NCI-H2081 (cell line): ENCODE measurements at regions not wholly inside any gene's neighbourhood (a gene's known extent, or its start where the extent isn't known, plus 50 kb on each side); places are given as distances from the start of the nearest gene placed in this dataset.

ENCODE experiments used
- DNase-seq, 2 experiments: peaks; one replicate each; lab custom pipeline; 2025; lab: John Stamatoyannopoulos, UW

- DNase-seq: no peak
Measured at GRCh38 chr10:3467052-3467951, 294.7 kb upstream of the PITRM1 start.

DNA sequence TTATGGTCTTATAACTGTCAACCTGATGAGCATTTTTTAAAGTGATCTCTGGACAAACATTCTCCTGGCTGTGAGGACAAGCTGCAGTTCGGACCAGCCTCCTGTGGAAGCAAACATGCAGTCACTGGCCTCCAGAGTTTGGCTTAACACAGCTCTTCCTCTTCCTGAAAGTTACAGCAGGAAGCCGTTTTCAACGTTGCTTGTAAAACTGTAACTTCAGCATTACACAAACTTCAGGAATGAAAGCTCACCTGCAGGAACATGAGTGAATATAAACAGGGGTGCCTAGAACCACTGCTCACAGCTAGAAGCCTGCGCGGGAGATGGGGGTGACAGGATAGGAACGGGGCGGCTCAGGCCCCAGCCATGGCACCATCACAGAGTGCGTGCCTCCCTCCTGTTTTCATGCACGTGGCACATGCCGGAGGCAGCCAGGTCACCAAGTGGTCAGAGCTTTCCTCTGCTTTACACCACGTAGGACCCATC is 292.9 kb upstream of the PITRM1 start:
- no peak for DNase-seq

DNA sequence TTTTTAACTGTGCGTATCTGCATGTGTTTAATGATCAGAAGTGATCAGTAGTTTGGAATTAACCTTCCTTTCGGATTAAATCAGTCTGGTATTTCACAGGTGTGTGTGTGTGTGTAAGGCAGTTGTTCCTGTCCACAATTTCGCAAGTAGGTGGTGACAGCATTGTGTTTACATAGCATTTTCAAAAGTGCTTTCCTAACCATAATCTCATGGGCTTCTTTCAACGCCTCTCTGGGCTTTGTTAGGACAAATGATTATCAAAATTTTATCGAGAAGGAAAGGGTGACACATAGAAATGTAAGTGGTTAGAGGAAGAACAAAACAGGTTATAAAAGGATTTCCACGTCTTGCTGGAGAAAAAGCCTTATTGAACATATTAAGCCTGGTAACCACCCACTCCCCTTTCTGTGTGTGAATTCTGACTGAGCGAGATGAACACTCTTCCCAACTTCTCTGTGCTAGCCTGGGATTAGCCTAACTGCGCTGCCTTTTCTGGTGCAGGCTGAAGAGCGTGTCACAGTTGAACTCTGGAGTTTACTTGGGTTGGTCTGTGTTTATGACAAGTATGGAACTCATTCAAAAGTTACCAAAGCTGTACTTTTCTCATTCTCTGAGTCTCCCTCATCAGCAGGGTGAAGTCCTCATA is 292.3 kb upstream of the PITRM1 start:
- peak in 1 of 2 experiments; percentile 21 for DNase-seq

GRCh38 chr10:3460420-3461128 is 288.0 kb upstream of the PITRM1 start:
- peak in 1 of 2 experiments; percentile 23 for DNase-seq

DNA sequence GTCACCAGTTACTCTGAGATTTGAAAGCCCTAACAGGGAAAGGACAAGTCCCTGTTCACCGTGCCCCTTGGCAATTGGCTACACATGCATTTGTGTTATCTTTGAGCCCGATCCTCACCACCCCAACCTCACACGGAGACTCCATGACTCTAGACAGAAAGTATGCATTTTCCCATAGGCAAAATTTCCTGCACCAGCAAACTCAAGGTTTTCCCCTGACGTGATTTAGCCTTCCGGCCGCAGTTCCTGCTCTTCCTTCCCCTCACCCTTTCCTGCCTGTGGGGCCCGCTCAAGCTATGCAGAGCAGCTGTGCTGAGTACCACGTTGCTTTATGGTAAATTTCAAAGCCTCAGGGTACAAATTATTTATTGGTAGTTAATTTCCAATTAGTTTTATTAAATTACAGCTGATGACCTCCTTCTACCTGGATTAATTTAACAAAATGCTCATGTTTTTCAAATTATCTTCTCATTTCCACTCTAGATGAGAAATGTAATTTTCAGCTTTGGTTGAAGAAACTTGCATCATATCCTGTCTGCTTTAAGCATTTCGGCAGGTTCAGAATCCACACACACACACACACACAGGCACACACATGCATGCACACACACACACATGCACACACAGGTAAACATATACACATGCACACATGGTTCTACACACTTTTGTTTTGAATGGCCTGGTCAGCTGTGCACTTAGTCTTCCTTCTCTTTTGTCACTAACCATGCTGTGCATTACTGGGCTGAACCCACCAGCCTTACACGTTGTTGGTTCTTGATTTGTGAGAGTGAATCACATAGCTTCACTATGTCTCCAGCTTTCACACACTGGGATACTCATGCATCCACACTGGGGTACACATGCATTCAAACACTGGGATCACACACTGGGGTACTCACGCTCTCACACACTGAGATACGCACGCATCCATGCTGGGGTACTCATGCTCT is 283.1 kb upstream of the PITRM1 start:
- no peak for DNase-seq

GRCh38 chr10:3452683-3453361 is 280.2 kb upstream of the PITRM1 start:
- no peak for DNase-seq

GRCh38 chr10:3452173-3452626 is 279.6 kb upstream of the PITRM1 start:
- DNase-seq: no peak

GRCh38 chr10:3451516-3452172 is 279.1 kb upstream of the PITRM1 start:
- no peak for DNase-seq

DNA sequence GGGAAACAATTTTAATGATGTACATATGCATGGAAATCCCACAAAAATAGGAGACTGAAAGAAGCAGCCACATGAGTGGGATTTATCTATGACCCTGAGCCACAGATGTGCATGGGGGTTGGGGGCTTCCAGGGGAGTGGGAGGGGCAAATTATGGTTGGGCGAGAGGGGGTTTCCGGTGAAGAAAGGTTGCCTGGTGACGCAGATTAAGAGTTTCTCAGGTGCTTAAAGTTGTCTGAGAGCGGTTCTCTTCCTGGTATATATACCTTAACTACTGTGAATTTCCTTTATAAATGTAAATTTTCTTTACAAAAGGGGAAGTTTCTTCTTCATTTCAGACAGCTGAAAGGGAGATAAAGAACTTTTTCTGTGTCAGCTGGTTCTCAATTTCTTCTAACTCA is 273.6 kb upstream of the PITRM1 start:
- DNase-seq: no peak

- no peak for DNase-seq
Measured at GRCh38 chr10:3445648-3446047, 273.1 kb upstream of the PITRM1 start.

GRCh38 chr10:3442451-3442990 is 269.9 kb upstream of the PITRM1 start:
- DNase-seq: no peak

GRCh38 chr10:3439183-3439582 is 266.6 kb upstream of the PITRM1 start:
- DNase-seq: no peak

GRCh38 chr10:3438606-3439005 is 266.0 kb upstream of the PITRM1 start:
- no peak for DNase-seq

DNA sequence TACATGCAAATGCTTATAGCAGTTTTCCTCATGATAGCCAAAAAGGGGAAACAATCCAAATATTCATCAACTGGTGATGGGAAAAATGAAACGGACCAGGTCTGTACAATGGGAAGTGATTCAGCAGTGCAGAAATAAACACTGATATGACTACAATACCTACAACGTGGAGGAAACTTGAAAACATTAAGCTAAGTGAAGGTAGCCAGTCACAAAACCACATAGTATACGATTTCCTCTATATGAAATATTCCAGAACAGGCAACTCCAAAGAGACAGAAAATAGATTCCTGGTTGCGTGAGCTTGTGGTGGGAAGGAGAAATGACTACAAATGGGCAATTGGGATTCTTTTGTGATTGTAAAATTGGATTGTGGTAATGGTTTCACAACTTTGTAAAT is 263.1 kb upstream of the PITRM1 start:
- no peak for DNase-seq

- DNase-seq: peak in 1 of 2 experiments; percentile 12
Measured at GRCh38 chr10:3433988-3434387, 261.4 kb upstream of the PITRM1 start.

DNA sequence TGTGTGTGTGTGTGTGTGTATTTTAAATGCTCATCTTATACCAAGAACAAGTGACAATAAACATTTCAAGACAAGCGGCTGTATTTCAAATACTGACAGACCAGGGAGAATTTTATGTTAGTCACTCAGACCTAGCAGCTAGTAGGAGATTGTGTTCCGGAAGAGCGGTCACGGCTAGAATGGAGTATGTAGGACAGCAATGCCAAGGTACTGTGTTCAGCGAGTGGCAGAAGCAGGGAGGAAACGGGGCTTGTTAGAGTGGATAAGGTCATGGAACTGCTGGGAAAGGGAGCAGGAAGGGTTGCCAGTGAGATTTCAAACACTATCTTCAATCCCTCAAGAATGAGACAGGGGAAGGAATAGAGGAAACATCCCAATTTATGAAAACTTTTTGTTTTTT is 260.5 kb upstream of the PITRM1 start:
- DNase-seq: no peak

DNA sequence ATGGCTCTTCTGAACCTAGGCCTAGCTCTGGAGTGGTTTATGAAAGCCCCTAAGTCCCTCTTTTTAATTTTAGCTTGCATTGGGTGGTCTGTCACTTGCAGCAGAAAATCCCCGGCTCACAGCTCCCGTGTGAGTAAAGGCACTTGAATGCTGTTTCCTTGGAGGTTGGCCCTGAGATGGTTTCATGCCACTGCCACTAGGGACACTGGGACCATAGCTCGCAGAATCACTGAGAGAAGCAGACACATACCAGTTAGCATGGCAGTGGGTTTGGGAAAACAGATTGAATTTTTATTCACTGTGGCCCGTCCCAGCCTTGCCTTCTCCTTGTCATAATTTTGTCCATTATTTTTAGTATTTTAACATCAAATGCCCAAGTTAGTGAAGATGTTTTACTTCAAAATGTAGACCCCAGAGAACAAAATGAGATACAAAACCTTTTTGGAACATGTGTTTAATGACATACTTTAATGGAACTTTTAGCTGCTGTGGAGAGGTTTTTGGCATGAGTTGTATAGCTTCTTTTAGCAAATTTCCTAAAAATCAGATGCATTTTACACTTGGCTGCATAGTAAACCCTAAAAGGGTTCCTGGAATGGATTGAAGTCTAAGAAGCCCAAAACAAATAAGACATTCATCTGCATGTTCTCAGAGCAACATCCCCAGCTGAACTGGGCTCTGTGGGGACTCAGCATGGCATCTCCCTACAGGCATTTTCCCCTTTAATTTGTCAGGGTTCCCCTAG is 259.7 kb upstream of the PITRM1 start:
- no peak for DNase-seq

- DNase-seq: no peak
Measured at GRCh38 chr10:3430501-3430900, 257.9 kb upstream of the PITRM1 start.

- DNase-seq: no peak
Measured at GRCh38 chr10:3429676-3430075, 257.1 kb upstream of the PITRM1 start.
